RCC 7860 (cell line): ENCODE measurements at regions not wholly inside any gene's neighbourhood (a gene's known extent, or its start where the extent isn't known, plus 50 kb on each side); places are given as distances from the start of the nearest gene placed in this dataset.
"Not testable (repeated sequence)": the region's sequence is repeated elsewhere in the genome, so short reads cannot be mapped to it uniquely, and the experiment has no call there.

ENCODE experiments used
- DNase-seq: peaks from one replicate; pipeline ENCODE4 v3.0.0-alpha.2; 2015; ENCODE audit warnings: low spot score
- FAIRE-seq: peaks from 2 replicates; lab custom pipeline; 2012; peaks lifted over from hg19 to GRCh38; lab: Jason Lieb, UNC

GRCh38 chr4:189530848-189531247 lies 409.8 kb upstream of the FRG1 start:
- DNase-seq (no peak), FAIRE-seq (no peak)

GRCh38 chr4:189533603-189534002 lies 407.1 kb upstream of the FRG1 start:
- FAIRE-seq (no peak), DNase-seq (no peak)

DNA sequence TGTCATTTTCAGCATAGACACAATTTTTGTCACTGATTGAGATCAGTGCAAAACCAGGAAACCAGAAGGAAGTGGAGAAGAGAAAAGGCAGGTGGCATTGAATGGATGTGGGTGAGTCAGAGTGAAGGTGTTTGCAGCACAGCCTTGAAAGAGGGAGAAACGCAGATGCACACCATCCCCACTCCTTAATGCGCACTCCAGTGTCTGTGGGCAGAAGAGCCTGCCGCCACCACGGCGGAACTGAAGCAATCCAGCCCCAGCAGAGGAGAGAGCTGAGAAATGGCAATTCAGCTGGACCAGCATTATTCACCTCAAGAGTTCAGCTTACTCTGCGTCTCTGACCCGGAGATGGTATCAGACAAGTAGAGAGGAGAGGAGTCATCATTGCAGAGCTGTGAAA lies 393.1 kb upstream of the FRG1 start:
- DNase-seq (no peak), FAIRE-seq (no peak)

DNA sequence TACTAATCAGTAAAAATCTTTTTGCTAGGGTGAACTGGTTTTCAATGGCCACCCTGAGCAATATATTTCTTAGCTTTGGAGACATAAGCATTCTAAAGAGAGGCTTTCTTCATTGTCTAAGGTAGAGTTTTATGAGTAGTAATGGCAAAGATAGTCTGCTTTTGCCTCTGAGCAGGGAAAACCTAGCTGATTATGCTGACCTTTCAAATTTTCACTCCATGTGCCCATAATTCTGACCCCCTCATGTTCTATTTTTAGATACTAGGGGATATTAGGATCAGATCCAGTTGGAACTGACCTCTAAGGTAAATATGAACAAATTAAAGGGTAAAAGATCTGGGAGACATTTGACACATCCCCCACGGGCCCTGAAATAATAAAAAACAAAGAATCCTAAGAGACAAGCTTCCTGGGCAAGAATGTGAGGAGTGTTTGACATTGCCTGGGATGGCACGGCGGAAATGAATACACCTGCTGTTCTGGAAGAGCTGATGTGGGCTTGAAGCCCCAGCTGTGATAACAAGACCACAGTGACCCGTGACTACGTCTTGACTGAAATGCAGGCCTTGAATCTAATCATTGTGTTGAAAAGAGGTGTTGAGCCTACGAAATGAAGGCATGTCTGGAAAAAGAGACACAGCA lies 392.1 kb upstream of the FRG1 start:
- no peak for FAIRE-seq

GRCh38 chr4:189551931-189552670 lies 388.6 kb upstream of the FRG1 start:
- not testable (repeated sequence) for FAIRE-seq, DNase-seq

More for the DNA sequence above, 392.1 kb upstream of the FRG1 start:
- DNase-seq: no peak

- DNase-seq, FAIRE-seq: not testable (repeated sequence)
These were observed 380.1 kb upstream of the FRG1 start for GRCh38 chr4:189560605-189561004.

- DNase-seq, FAIRE-seq: not testable (repeated sequence)
These were observed 376.9 kb upstream of the FRG1 start for GRCh38 chr4:189563751-189564150.

DNA sequence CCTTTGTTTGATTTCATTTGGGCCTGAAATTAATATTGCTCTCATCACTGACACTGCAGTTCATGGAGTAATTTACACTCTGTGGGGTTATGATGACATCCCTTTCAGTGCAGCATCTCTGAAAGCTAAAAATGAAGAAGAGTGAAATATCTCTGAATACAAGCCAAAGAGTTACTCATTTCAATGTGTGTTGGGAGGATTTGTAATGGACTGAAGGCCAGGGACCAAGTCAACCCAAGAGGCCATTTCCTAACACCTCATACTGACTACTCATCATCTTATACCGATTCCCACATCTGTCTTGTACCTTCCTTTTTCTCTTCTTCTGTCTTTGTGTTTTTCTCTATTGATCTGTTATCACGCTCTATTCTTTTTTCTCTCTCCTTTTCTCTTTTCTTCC lies 374.4 kb upstream of the FRG1 start:
- DNase-seq, FAIRE-seq: not testable (repeated sequence)

DNA sequence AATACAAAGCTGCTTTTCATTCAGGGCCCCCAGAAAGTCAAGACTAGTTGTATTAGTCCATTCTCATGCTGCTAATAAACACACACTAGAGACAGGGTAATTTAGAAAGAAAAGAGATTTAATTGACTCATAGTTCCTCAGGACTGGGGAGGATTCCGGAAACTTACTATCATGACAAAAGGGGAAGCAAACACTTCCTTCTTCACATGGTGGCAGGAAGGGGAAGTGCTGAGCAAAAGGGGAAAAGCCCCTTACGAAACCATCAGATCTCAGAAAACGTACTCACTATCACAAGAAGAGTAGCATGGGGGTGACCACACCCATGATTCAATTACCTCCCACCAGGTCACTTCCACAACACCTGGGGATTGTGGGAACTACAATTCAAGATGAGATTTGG lies 373.8 kb upstream of the FRG1 start:
- DNase-seq: not testable (repeated sequence)

GRCh38 chr4:189579645-189580044 lies 361.0 kb upstream of the FRG1 start:
- not testable (repeated sequence) for DNase-seq, FAIRE-seq

More for the DNA sequence above, 373.8 kb upstream of the FRG1 start:
- FAIRE-seq: not testable (repeated sequence)

DNA sequence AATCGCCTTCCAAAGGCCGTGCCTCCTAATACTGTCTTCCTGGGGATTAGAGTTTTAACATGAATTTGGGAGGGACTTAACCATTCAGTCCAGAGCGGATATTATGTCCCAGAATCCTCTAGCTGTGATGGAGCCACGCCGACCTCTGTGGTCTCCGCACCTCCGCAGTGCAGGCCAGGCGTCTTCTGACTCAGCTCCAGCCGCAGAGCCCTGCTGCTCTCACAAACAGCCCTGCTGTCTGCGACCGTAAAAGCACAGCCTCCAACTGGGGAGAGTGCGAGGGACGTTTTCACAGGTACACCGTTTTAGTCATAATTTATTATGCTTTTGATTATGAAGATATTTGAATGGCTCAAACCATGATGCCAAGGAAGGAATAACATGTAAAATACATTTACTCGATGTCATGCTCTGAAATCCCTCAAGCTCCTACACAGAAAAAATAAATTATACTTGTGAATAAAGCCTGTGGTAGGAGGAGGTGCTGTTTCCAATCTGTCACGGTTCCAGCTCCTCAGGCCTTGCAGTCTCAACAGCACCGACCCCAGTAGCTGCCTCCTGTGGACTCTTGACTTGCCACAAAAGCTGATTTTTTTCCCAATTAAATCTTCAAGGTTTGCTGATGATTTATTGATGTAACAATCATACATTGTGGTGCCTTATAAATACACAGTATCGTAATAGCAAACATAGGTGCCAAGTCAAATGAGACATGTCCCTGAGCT lies 353.6 kb upstream of the FRG1 start:
- not testable (repeated sequence) for FAIRE-seq, DNase-seq

DNA sequence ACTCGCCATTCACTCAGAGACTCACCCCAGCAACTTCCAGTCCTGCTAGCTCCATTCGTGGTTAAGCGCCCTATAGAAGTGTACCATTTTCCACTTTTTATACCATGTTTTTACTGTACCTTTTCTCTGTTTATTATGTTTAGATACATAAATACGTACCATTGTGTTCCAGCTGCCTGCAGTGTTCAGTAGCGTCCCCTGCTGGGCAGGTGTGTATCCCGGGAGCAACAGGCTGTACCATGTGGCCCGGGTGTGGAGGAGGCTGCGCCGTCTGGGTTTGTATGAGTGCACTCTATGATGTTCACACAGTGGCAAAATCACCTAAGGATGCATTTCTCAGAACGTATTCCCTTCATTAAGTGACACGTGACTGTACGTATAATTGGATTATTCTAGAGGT lies 351.5 kb upstream of the FRG1 start:
- not testable (repeated sequence) for DNase-seq, FAIRE-seq

DNA sequence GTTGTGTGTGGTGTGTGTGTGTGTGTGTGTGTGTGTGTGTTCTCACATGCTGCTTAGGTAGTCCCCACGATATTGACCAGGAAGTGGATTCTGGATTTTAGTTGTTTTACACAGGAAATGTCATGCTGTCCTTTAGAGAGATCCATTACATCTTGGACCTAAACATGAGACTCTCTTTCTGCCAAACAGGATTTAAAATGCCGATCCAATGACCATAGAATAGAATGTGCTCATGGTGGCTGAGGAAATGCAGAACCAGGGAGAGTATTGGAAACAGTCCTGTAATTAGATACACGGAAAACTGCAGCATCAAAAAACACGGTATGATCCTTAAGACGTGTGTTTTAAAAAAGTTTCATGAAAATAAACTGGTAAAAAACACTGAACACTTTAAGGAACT lies 347.8 kb upstream of the FRG1 start:
- DNase-seq (no peak), FAIRE-seq (no peak)

DNA sequence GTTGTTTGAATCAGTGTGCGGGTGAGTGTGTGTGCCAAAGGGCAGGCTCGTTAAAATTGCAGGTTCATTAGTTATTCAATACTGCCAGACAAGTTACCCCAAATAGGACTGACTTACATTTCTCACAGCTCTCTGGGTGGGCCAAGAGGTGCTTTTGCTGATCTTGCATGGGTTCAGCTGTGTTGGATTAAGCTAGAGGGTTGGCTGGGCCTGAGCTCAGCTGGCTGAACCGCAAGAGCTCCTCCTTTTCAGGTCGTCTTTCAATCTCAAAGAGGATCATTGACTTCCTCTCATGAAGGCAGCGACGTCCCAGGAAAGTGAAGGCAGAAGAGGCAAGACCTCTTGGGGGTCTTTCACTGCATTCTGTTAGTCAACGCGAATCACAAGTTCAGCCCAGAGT lies 343.3 kb upstream of the FRG1 start:
- FAIRE-seq (no peak), DNase-seq (no peak)

- FAIRE-seq (no peak), DNase-seq (no peak)
These were observed 340.4 kb upstream of the FRG1 start for GRCh38 chr4:189600264-189600663.

GRCh38 chr4:189600718-189601435 lies 339.8 kb upstream of the FRG1 start:
- FAIRE-seq: no peak
- DNase-seq: no peak

GRCh38 chr4:189602827-189603226 lies 337.8 kb upstream of the FRG1 start:
- DNase-seq, FAIRE-seq: not testable (repeated sequence)

DNA sequence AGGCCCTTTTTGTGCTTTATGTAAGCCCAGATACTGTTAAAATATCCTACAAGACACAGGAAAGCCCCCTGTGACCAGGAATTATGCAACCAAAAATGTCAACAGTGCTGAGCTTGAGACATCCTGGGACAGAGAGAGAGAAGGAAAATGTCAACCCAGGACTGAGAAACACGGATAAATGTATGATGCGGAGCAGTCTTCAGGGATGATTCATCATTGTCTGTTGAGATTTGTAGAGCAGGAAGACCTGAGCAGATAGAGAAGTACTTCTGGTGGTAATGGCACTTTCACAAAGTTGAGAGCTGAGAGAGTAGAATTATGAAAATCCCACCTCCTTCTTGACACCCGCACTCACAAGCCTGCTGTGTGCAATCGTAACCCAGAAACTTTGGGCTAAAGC lies 330.1 kb upstream of the FRG1 start:
- not testable (repeated sequence) for DNase-seq, FAIRE-seq

DNA sequence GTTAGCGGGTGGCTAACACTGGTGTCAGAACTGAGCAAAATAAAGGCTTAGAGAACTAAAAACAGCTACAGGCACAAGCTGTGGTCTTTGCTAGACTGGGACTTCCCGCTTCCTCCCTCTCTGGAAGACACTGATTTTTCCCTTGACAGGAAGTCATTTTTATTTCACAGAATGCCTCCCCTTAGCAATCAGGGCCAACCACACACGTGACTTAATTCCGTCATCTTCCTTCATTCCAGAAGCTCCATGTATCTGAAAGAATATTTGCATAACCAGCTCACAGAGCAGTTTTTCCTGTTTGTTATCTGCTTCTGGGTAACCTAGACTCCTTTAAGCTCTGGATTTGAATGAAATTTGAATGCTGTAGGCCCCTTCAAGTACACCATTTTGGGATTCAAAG lies 327.5 kb upstream of the FRG1 start:
- no peak for FAIRE-seq
- no peak for DNase-seq

DNA sequence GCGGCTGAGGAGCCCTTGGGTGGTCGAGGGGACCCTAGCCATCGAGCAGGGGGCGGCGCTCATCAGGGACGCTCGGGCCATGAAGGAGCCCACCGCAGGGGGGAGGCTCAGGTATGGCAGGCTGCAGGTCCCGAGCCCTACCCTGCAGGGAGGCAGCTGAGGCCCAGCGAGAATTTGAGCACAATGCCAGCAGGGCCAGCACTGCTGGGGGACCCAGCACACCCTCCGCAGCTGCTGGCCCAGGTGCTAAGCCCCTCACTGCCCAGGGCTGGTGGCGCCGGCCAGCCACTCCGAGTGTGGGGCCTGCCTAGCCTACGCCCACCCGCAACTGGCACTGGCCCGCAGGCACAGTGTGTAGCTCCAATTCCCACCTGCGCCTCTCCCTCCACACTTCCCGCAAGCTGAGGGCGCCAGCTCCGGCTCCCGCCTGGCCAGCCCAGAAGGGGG lies 325.4 kb upstream of the FRG1 start:
- no peak for DNase-seq
- FAIRE-seq: no peak

- FAIRE-seq, DNase-seq: not testable (repeated sequence)
These were observed 322.9 kb upstream of the FRG1 start for GRCh38 chr4:189617741-189618140.
